ENCODE measurements at regions not wholly inside any gene's neighbourhood (a gene's known extent, or its start where the extent isn't known, plus 50 kb on each side); places are given as distances from the start of the nearest gene placed in this dataset.

DNA sequence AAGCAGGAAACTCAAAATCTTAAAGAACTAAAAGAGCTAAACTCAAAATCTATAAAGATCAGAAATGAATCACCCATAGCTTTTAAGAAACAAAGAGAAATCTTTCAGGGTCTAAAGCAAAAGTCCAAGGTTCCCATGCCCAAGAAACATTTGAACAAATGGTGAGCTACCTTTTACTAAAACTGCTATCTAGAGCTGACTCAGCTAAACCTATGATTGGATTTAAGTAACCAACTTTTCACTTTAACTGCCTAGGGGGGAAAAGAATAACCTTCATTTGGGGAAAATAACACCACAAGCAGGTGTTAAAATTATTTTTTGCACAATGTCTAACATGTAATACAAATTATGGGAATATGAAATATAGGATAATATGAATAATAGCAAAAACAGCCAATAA is 328.4 kb downstream of the PHF14 start:
- Histone ChIP-seq H4K5ac (ENCODE audit: low read depth, low read length) (no peak overlapping the region), H2AK5ac (ENCODE audit: low read depth, low read length) (no peak overlapping the region), H3K23ac (ENCODE audit: low read depth, low read length) (no peak overlapping the region), H2BK120ac (ENCODE audit: low read depth, low read length) (no peak overlapping the region), H3K4me1 (ENCODE audit: control insufficient read depth, insufficient read depth, low read length) (no peaks in the 10 kb centered on the region), H3K9me3 (ENCODE audit: control insufficient read depth, insufficient read depth, low read length) (no peaks in the 10 kb centered on the region), H3K14ac (replicated peaks; ENCODE audit: low read depth, low read length) (no peak overlapping the region), H3K4me3 (ENCODE audit: insufficient read depth, low read depth, low read length) (no peak overlapping the region), H2BK20ac (ENCODE audit: low read depth, low read length) (no peak overlapping the region), H3K79me1 (ENCODE audit: low read depth in 1 of 2, low read length in 2 of 2) (no peaks in the 10 kb centered on the region), H4K20me1 (ENCODE audit: insufficient read depth, low read length) (no peaks in the 10 kb centered on the region), H2AFZ (replicated peaks; ENCODE audit: low read length, poor library complexity) (no peak overlapping the region), H3K27me3 (ENCODE audit: control insufficient read depth, insufficient read depth, low read length) (no peaks in the 10 kb centered on the region), H4K8ac (ENCODE audit: low read depth in 2 of 2, low read length in 2 of 2) (no peak overlapping the region), H2AK9ac (replicated peaks; ENCODE audit: low read depth, low read length, poor library complexity) (no peak overlapping the region), H3K18ac (ENCODE audit: low read depth, low read length) (no peak overlapping the region), H3K4ac (ENCODE audit: low read depth, low read length) (no peak overlapping the region), H2BK15ac (ENCODE audit: low read depth, low read length) (no peak overlapping the region), H3K4me2 (ENCODE audit: low read depth, low read length) (no peak overlapping the region), H3K56ac (ENCODE audit: extremely low read depth, insufficient read depth, low read length) (no peak overlapping the region), H3K27ac (ENCODE audit: insufficient read depth, low read length) (no peak overlapping the region), H2BK5ac (ENCODE audit: low read depth, low read length, poor library complexity, severe bottlenecking) (no peak overlapping the region), H3K9me1 (ENCODE audit: insufficient read depth, low read length) (no peaks in the 10 kb centered on the region), H3K36me3 (ENCODE audit: control insufficient read depth, insufficient read depth, low read length) (no peaks in the 10 kb centered on the region), H3K9ac (ENCODE audit: low read depth, low read length) (no peak overlapping the region), H4K91ac (ENCODE audit: insufficient read depth, low read depth, low read length) (no peak overlapping the region)
- BruUV-seq (replicated peaks): no TSS peak
- POLR2A ChIA-PET (ENCODE audit: unreplicated experiment): no interaction called here
- intact Hi-C loops (cut with micrococcal nuclease) (no loop called here), in situ Hi-C loops (cut with MboI; ENCODE audit: low sequenced_read_pairs) (no loop called here), dilution Hi-C loops (cut with HindIII; ENCODE audit: low sequenced_read_pairs, unreplicated experiment) (no loop called here)
- ATAC-seq (ENCODE audit: low read depth): no peak
- CTCF ChIA-PET: interaction anchor here (0.6 kb wide), 1 partner anchor 448 kb away, joined by 3 read pairs; no protein-coding TSS in a partner anchor
- DNase-seq: no peak
- no peak for TF ChIP-seq CTCF (conservative IDR thresholded peaks at IDR 0.05; ENCODE audit: low read depth, low read length)
- peak; percentile 57 for TF ChIP-seq MAFK (IDR thresholded peaks at IDR 0.05; ENCODE audit: low read depth, low read length)
